H1 (cell line): ENCODE measurements at regions not wholly inside any gene's neighbourhood (a gene's known extent, or its start where the extent isn't known, plus 50 kb on each side); places are given as distances from the start of the nearest gene placed in this dataset.

Experiments used
- CTCF ChIA-PET: fragments of 300-600 bp; sonication (Branson Sonifier 250); formaldehyde crosslinking; loops from one replicate; lab custom pipeline; 2021; ENCODE audit not compliant: partially characterized antibody; lab: Charles Lee
- POLR2A ChIA-PET: fragments of 300-600 bp; sonication (Branson Sonifier 250); formaldehyde crosslinking; loops from one replicate; lab custom pipeline; 2021; ENCODE audit warnings: inconsistent platforms; ENCODE audit not compliant: partially characterized antibody; lab: Charles Lee
- DNase-seq, 2 experiments: peaks; one replicate each; pipeline versions ENCODE4 v3.0.0 to v3.0.0-alpha.2; 2010 to 2022; ENCODE audit warnings: low spot score in 2 of 2, low read depth in 1 of 2, mixed read lengths in 1 of 2
- FAIRE-seq: peaks from 2 replicates; lab custom pipeline; 2011; peaks lifted over from hg19 to GRCh38; lab: Jason Lieb, UNC
- H2AFZ ChIP-seq: 2 replicates; pipeline ENCODE4 v1.8.1; 2012; ENCODE audit warnings: low read length, inconsistent platforms
- H2AK5ac ChIP-seq: 2 replicates; pipeline ENCODE4 v1.6.1; 2013; ENCODE audit warnings: low read depth, low read length
- H2BK120ac ChIP-seq: replicated peaks from 2 replicates; pipeline ENCODE3; 2013; ENCODE audit warnings: low read depth, low read length, inconsistent platforms
- H2BK12ac ChIP-seq: 2 replicates; pipeline ENCODE4 v1.6.1; 2013; ENCODE audit warnings: low read depth, low read length
- H2BK15ac ChIP-seq: 2 replicates; pipeline ENCODE4 v1.6.1; 2013; ENCODE audit warnings: low read length
- H2BK20ac ChIP-seq: 2 replicates; pipeline ENCODE4 v1.6.1; 2013; ENCODE audit warnings: low read length
- H2BK5ac ChIP-seq: 2 replicates; pipeline ENCODE4 v1.6.1; 2013; ENCODE audit warnings: low read depth, low read length
- H3K14ac ChIP-seq: 2 replicates; pipeline ENCODE4 v1.6.1; 2013; ENCODE audit warnings: inconsistent platforms; ENCODE audit not compliant: insufficient read length
- H3K18ac ChIP-seq: 2 replicates; pipeline ENCODE4 v1.6.1; 2013; ENCODE audit warnings: low read length; ENCODE audit errors: extremely low read depth
- H3K23ac ChIP-seq: 2 replicates; pipeline ENCODE4 v1.6.1; 2013; ENCODE audit warnings: inconsistent platforms; ENCODE audit not compliant: insufficient read length
- H3K23me2 ChIP-seq: 2 replicates; pipeline ENCODE4 v1.6.1; 2013; ENCODE audit warnings: low read depth, low read length
- H3K27ac ChIP-seq: 2 replicates; pipeline ENCODE4 v1.6.1; 2011; ENCODE audit warnings: low read depth, low read length, inconsistent platforms
- H3K27me3 ChIP-seq, 4 experiments: replicated peaks in 1 of 4; 1 replicate in 1 of 4; 2 replicates in 3 of 4; pipeline versions ENCODE4 v1.6.1 to v1.8.1; 2011 to 2013; ENCODE audit warnings: low read length in 3 of 4, mild to moderate bottlenecking in 3 of 4, inconsistent platforms in 2 of 4, mixed read lengths in 2 of 4, moderate library complexity in 1 of 4; ENCODE audit not compliant: control insufficient read depth in 3 of 4, insufficient read depth in 3 of 4; ENCODE audit errors: extremely low read depth in 1 of 4
- H3K36me3 ChIP-seq, 4 experiments: 2 replicates each; pipeline versions ENCODE4 v1.6.1 to v1.8.1; 2011 to 2013; ENCODE audit warnings: mild to moderate bottlenecking in 4 of 4, low read length in 3 of 4, moderate library complexity in 2 of 4, control low read depth in 1 of 4, inconsistent platforms in 1 of 4; ENCODE audit not compliant: insufficient read depth in 4 of 4, control insufficient read depth in 2 of 4
- H3K4ac ChIP-seq: replicated peaks from 2 replicates; pipeline ENCODE3; 2013; ENCODE audit warnings: low read length, low read depth, mixed read lengths, inconsistent platforms; ENCODE audit not compliant: insufficient read length
- H3K4me1 ChIP-seq, 4 experiments: replicated peaks in 1 of 4; 1 replicate in 1 of 4; 2 replicates in 3 of 4; pipeline versions ENCODE4 v1.6.1 to v1.8.1; 2011 to 2013; ENCODE audit warnings: low read length in 3 of 4, inconsistent platforms in 2 of 4, mixed read lengths in 1 of 4; ENCODE audit not compliant: insufficient read depth in 4 of 4, control insufficient read depth in 3 of 4
- H3K4me2 ChIP-seq, 2 experiments: 2 replicates each; pipeline versions ENCODE4 v1.6.1 to v1.8.1; 2011 to 2013; ENCODE audit warnings: low read depth in 2 of 2, low read length in 2 of 2, control low read depth in 1 of 2, inconsistent platforms in 1 of 2, mild to moderate bottlenecking in 1 of 2; ENCODE audit not compliant: insufficient read depth in 1 of 2
- H3K4me3 ChIP-seq, 4 experiments: fragments of 200-600, 300-600 bp in 1 of 4; sonication (generic), shearing (Covaris generic), sonication (Bioruptor Twin) in 1 of 4; 2 replicates each; pipeline versions ENCODE4 v1.5.1 to v1.8.1; 2011 to 2016; ENCODE audit warnings: low read length in 4 of 4, low read depth in 3 of 4, control low read depth in 2 of 4, inconsistent platforms in 2 of 4, mild to moderate bottlenecking in 2 of 4, mixed read lengths in 1 of 4, moderate library complexity in 1 of 4; ENCODE audit not compliant: insufficient read depth in 2 of 4; ENCODE audit errors: extremely low read depth in 1 of 4
- H3K56ac ChIP-seq: replicated peaks from 2 replicates; pipeline ENCODE3; 2013; ENCODE audit warnings: low read depth, mild to moderate bottlenecking, mixed read lengths, low read length, inconsistent platforms; ENCODE audit not compliant: insufficient read length
- H3K79me1 ChIP-seq: 2 replicates; pipeline ENCODE4 v1.6.1; 2013; ENCODE audit warnings: low read depth, low read length, control low read depth
- H3K79me2 ChIP-seq, 2 experiments: 2 replicates each; pipeline versions ENCODE4 v1.6.1 to v1.8.1; 2012 to 2013; ENCODE audit warnings: low read length in 2 of 2, mild to moderate bottlenecking in 2 of 2, inconsistent platforms in 1 of 2; ENCODE audit not compliant: insufficient read depth in 2 of 2, control insufficient read depth in 1 of 2
- H3K9ac ChIP-seq, 4 experiments: replicated peaks in 1 of 4; 1 replicate in 1 of 4; 2 replicates in 3 of 4; pipeline versions ENCODE4 v1.6.1 to v1.8.1; 2011 to 2013; ENCODE audit warnings: low read depth in 3 of 4, low read length in 3 of 4, control low read depth in 2 of 4, mild to moderate bottlenecking in 2 of 4, moderate library complexity in 2 of 4, inconsistent platforms in 1 of 4; ENCODE audit errors: extremely low read depth in 1 of 4
- H3K9me3 ChIP-seq, 2 experiments: 2 replicates each; pipeline versions ENCODE4 v1.6.1 to v1.8.1; 2012 to 2013; ENCODE audit warnings: mild to moderate bottlenecking in 2 of 2, moderate library complexity in 2 of 2, control low read depth in 1 of 2, inconsistent platforms in 1 of 2, low read depth in 1 of 2, low read length in 1 of 2, mixed read lengths in 1 of 2; ENCODE audit not compliant: insufficient read depth in 2 of 2
- H4K20me1 ChIP-seq, 2 experiments: replicated peaks in 1 of 2; 2 replicates each; pipeline versions ENCODE3 to v1.8.1; 2011 to 2013; ENCODE audit warnings: inconsistent platforms in 2 of 2, low read length in 2 of 2, mild to moderate bottlenecking in 1 of 2; ENCODE audit not compliant: insufficient read depth in 2 of 2, control insufficient read depth in 1 of 2
- H4K5ac ChIP-seq: 2 replicates; pipeline ENCODE4 v1.6.1; 2013; ENCODE audit warnings: low read length, low read depth, mixed read lengths, inconsistent platforms; ENCODE audit not compliant: insufficient read length
- H4K8ac ChIP-seq: 2 replicates; pipeline ENCODE4 v1.8.0; 2013; ENCODE audit warnings: mild to moderate bottlenecking, moderate library complexity, low read length, inconsistent platforms; ENCODE audit not compliant: insufficient read depth; ENCODE audit errors: extremely low read depth
- H4K91ac ChIP-seq: replicated peaks from 2 replicates; pipeline ENCODE3; 2013; ENCODE audit warnings: low read length, mixed read lengths, inconsistent platforms; ENCODE audit not compliant: insufficient read length
- HDAC6 ChIP-seq: IDR thresholded peaks from one replicate; pipeline ENCODE4 v1.7.1; 2012; ENCODE audit warnings: low read depth, mild to moderate bottlenecking, inconsistent platforms, low read length, moderate library complexity
- WGBS, 2 experiments: shearing (Covaris generic) in 1 of 2; methylation state at CpG; one replicate each; pipeline versions ENCODE4 v1.1.6 to v1.1.7; 2013 to 2015; ENCODE audit warnings: low lambda C conversion rate in 2 of 2, mixed read lengths in 2 of 2, inconsistent platforms in 1 of 2, low coverage in 1 of 2, missing lambda C conversion rate in 1 of 2; ENCODE audit not compliant: insufficient replicate concordance in 2 of 2, insufficient coverage in 1 of 2, insufficient read length in 1 of 2; ENCODE audit errors: extremely low coverage in 1 of 2, missing lambda C conversion rate in 1 of 2; 5-methylcytosine and 5-hydroxymethylcytosine counted together

DNA sequence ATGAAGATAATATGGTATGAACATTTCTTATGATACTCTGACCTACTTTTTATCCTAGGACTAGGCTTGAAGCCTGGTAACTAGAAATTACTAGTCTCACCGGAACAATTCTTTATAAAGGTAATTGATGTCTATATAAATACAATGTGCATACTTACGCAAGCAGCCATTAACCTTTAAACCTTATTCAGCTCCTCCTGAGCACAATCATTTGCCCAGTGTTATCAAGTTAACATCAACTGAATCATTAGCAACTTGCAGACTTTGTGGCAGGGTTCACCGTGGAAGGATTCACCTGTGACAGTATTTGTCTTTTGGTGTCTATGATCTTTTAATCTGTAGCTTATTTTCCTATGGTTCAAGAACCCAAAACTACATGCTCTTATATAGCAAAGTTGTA is 508.6 kb upstream of the KLHL1 start:
- Histone ChIP-seq H3K14ac (no peak overlapping the region), H4K8ac (no peak overlapping the region), H2BK120ac (no peak overlapping the region), H2BK12ac (no peak overlapping the region), H2AK5ac (no peak overlapping the region), H4K20me1 (no peaks in the 10 kb centered on the region), H3K27ac (no peak overlapping the region), H3K4me3 (no peak overlapping the region), H3K4me2 (no peak overlapping the region), H3K18ac (no peak overlapping the region), H2BK15ac (no peak overlapping the region), H2BK5ac (no peak overlapping the region), H3K79me2 (no peaks in the 10 kb centered on the region), H3K56ac (no peak overlapping the region), H4K5ac (no peak overlapping the region), H3K23me2 (no peaks in the 10 kb centered on the region), H3K79me1 (no peaks in the 10 kb centered on the region), H3K4me1 (no peaks in the 10 kb centered on the region), H3K36me3 (no peaks in the 10 kb centered on the region), H3K9ac (no peak overlapping the region), H3K27me3 (no peaks in the 10 kb centered on the region), H4K91ac (no peak overlapping the region), H3K23ac (no peak overlapping the region), H3K4ac (no peak overlapping the region), H2AFZ (no peak overlapping the region), H3K9me3 (no peaks in the 10 kb centered on the region), H2BK20ac (no peak overlapping the region)
- no peak for FAIRE-seq
- ChIA-PET POLR2A (no interaction called here), CTCF (interaction anchor here (0.9 to 1.0 kb wide), 2 partner anchors 8 to 16 kb away, joined by 3 read pairs; no protein-coding TSS in a partner anchor)
- no peak for DNase-seq
- no peak for TF ChIP-seq HDAC6
- WGBS, 2 experiments = 97% methylated on average over 3 of the region's 3 CpGs; no CpG with 5 or more reads in 1 of the 2 experiments
